ENCODE measurements at regions not wholly inside any gene's neighbourhood (a gene's known extent, or its start where the extent isn't known, plus 50 kb on each side); places are given as distances from the start of the nearest gene placed in this dataset.

DNA sequence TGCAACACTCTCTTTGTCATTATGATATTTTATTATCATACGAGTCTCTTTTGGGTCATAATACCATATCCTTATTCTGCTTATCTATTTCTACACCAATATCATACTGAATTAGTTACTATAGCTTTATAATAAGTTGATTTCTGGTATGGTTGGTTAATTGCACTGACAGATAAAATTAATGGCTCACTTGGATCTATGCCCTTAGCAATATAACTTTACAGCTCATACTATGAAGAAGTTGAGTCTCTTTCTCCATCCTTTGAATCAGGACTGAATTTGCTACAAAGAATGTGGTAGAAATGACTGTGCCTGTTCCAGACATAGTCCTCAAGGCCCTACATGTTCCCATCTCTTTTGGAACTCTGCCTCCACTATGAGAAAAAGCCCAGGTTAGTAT lies 139.7 kb upstream of the DYRK2 start:
- no peaks in the 10 kb centered on the region for H3K36me3 ChIP-seq (ENCODE audit: insufficient read depth, low read length)
- H3K27ac ChIP-seq: no peak overlapping the region
- H3K9ac ChIP-seq (ENCODE audit: insufficient read length): no peak overlapping the region
- H3K4me3 ChIP-seq: no peak overlapping the region
- no peak for DNase-seq (ENCODE audit: low read depth, low spot score)
- H3K9me3 ChIP-seq (ENCODE audit: low read depth, low read length): no peaks in the 10 kb centered on the region
- TF ChIP-seq POLR2AphosphoS5 (IDR thresholded peaks at IDR 0.05; ENCODE audit: borderline replicate concordance, low read depth, low read length) (no peak), FOXP2 (optimal IDR thresholded peaks at IDR 0.05; ENCODE audit: control extremely low read depth, extremely low read length, insufficient read depth) (no peak), EZH2 (IDR thresholded peaks at IDR 0.05) (no peak)

DNA sequence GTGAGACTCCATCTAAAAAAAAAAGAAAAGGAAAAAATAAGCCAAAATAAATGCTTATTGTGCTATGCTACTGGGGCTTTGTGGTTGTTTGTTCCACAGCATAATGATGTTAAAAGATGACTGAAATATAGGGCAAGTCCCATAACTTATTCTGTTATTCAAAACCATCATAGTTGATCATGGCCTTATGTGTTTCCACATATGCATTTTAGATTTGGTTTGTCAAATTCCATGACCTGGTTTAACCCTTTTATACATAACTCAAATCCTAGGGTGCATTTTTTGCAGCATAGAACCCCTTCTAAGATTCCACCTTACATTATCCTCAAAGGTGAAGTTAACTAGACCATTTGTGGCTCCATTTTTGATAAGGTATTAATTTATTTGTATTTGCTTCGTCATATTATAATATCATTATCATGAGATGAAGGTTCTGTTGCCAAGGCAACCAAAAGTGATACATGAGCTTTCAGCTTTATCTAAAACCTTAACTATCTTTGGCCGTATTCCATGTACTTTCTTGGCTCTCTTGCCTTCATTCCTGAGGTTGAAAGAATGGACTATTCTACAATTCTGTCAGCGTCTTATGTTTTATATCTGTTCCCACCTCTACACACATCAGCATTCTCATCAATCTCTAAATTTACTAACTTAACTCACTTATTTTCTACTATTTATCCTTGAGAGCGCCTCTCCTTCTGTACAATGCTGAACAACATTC lies 138.7 kb upstream of the DYRK2 start:
- no peak overlapping the region for H3K4me3 ChIP-seq
- TF ChIP-seq POLR2AphosphoS5 (IDR thresholded peaks at IDR 0.05; ENCODE audit: borderline replicate concordance, low read depth, low read length) (no peak), EZH2 (IDR thresholded peaks at IDR 0.05) (no peak), FOXP2 (optimal IDR thresholded peaks at IDR 0.05; ENCODE audit: control extremely low read depth, extremely low read length, insufficient read depth) (no peak)
- no peaks in the 10 kb centered on the region for H3K36me3 ChIP-seq (ENCODE audit: insufficient read depth, low read length)
- no peak for DNase-seq (ENCODE audit: low read depth, low spot score)
- no peaks in the 10 kb centered on the region for H3K9me3 ChIP-seq (ENCODE audit: low read depth, low read length)
- no peak overlapping the region for H3K27ac ChIP-seq
- H3K9ac ChIP-seq (ENCODE audit: insufficient read length): no peak overlapping the region

DNA sequence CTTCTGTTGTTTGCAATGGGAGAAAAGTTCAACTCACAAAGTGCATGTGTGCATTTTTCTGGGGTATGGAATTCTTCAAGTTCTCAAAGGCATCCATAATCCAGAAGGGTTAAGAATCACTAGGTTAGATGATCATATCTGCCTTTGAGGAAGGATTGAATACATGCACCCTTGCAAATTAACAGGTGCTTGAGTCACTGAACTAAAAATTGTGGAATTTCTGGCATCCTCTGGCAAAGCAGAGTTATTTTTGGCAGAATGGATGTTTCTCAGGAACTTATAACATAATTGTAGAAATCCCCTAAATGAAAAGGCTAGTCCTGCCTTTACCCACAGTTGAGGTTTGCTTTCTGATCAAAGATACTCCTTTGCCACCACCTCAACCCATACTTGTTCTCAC lies 136.5 kb upstream of the DYRK2 start:
- TF ChIP-seq FOXP2 (optimal IDR thresholded peaks at IDR 0.05; ENCODE audit: control extremely low read depth, extremely low read length, insufficient read depth) (no peak), POLR2AphosphoS5 (IDR thresholded peaks at IDR 0.05; ENCODE audit: borderline replicate concordance, low read depth, low read length) (no peak), EZH2 (IDR thresholded peaks at IDR 0.05) (no peak)
- H3K27ac ChIP-seq: no peak overlapping the region
- no peaks in the 10 kb centered on the region for H3K9me3 ChIP-seq (ENCODE audit: low read depth, low read length)
- DNase-seq (ENCODE audit: low read depth, low spot score): no peak
- no peak overlapping the region for H3K9ac ChIP-seq (ENCODE audit: insufficient read length)
- H3K4me3 ChIP-seq: no peak overlapping the region
- H3K36me3 ChIP-seq (ENCODE audit: insufficient read depth, low read length): no peaks in the 10 kb centered on the region

DNA sequence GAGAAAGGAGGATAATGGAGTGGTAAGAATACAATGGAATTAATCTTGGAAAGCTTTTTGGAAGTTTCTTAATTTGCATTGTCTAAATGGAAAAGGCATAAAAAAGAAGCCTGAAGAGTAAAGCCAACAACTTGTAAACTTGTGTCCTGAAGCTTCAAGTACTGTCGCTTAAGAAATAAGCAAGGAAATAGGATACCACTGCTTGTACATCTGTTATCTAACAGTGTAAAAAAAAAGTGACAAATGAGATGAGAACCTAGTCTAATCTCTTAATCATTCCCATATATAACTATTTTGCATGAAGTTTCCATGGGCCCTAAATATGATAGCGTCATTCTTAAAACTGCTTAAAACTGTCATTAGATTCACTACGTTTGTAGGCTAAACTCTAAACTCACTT lies 134.0 kb upstream of the DYRK2 start:
- H3K9me3 ChIP-seq (ENCODE audit: low read depth, low read length): no peaks in the 10 kb centered on the region

DNA sequence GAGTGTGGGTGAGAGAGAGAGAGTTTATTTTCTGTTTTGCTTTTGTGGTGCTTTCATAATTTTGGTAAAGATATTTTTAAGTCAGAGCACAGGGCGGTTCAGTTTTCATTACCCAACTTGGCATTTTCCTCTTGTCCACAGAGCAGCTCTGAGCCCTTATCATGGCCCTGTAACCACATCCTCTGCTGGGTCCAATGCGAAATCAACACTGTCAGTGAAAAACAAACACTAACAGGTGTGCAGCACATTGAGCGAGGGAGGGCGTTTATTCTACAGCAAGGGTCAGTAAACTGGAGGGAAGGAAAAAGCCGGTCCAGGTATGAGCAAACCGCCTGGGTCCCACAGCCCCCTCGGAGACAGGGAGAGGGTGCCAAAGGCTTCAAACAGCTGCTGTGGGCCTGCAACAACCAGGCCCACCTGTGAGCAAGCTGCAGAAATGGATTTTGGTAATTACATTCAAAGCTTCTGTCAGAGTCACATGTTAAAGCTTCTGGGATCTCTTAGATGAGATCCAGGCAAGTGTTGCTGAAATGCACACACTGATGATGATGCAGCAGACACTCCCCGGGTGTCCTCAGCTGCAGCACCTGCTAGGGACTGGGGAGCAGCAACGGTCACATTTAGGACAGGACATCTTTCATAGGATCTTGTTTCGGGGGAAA lies 132.7 kb upstream of the DYRK2 start:
- TF ChIP-seq POLR2AphosphoS5 (IDR thresholded peaks at IDR 0.05; ENCODE audit: borderline replicate concordance, low read depth, low read length) (no peak), FOXP2 (optimal IDR thresholded peaks at IDR 0.05; ENCODE audit: control extremely low read depth, extremely low read length, insufficient read depth) (no peak), EZH2 (IDR thresholded peaks at IDR 0.05) (no peak)
- Histone ChIP-seq H3K27ac (no peak overlapping the region), H3K36me3 (ENCODE audit: insufficient read depth, low read length) (no peaks in the 10 kb centered on the region), H3K4me3 (no peak overlapping the region), H3K9me3 (ENCODE audit: low read depth, low read length) (no peaks in the 10 kb centered on the region), H3K9ac (ENCODE audit: insufficient read length) (no peak overlapping the region)
- no peak for DNase-seq (ENCODE audit: low read depth, low spot score)

More for the DNA sequence above, 134.0 kb upstream of the DYRK2 start:
- DNase-seq (ENCODE audit: low read depth, low spot score): no peak
- Histone ChIP-seq H3K4me3 (no peak overlapping the region), H3K27ac (no peak overlapping the region), H3K36me3 (ENCODE audit: insufficient read depth, low read length) (no peaks in the 10 kb centered on the region), H3K9ac (ENCODE audit: insufficient read length) (no peak overlapping the region)
- TF ChIP-seq FOXP2 (optimal IDR thresholded peaks at IDR 0.05; ENCODE audit: control extremely low read depth, extremely low read length, insufficient read depth) (no peak), EZH2 (IDR thresholded peaks at IDR 0.05) (no peak), POLR2AphosphoS5 (IDR thresholded peaks at IDR 0.05; ENCODE audit: borderline replicate concordance, low read depth, low read length) (no peak)

DNA sequence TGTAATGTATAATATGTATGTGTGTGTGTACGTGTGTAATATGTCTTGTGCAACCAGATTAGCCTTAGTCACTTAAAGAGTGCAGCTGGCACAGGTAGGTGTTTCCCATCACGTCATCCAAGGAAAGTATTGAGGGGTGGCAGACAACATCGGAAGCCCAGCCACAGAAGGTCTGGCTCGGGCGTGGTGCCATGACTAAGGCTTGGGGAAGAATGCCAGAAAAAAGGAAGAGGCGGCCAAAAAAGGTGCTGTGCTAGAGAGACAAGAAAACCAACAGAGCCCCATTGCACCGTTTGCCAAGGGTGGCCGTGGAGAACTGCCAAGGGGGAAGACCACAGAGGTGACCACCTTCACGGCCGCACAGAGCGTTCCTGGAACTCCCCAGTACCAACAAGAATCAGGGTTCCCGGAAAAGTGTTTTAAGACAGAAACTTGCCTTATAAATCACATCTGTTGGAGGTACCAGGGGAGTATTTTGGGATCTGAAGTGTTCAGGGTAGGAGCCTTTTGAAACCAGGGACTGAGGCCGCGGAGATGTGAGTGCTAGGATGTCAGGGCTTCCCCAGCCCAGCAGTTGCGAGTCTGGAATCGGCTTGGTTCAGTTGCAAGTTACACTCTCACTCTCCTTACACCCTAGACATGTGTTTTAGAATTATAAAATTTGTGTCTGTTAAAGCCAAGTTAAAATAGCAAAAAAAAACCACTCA lies 131.2 kb upstream of the DYRK2 start:
- H3K27ac ChIP-seq: no peak overlapping the region

DNA sequence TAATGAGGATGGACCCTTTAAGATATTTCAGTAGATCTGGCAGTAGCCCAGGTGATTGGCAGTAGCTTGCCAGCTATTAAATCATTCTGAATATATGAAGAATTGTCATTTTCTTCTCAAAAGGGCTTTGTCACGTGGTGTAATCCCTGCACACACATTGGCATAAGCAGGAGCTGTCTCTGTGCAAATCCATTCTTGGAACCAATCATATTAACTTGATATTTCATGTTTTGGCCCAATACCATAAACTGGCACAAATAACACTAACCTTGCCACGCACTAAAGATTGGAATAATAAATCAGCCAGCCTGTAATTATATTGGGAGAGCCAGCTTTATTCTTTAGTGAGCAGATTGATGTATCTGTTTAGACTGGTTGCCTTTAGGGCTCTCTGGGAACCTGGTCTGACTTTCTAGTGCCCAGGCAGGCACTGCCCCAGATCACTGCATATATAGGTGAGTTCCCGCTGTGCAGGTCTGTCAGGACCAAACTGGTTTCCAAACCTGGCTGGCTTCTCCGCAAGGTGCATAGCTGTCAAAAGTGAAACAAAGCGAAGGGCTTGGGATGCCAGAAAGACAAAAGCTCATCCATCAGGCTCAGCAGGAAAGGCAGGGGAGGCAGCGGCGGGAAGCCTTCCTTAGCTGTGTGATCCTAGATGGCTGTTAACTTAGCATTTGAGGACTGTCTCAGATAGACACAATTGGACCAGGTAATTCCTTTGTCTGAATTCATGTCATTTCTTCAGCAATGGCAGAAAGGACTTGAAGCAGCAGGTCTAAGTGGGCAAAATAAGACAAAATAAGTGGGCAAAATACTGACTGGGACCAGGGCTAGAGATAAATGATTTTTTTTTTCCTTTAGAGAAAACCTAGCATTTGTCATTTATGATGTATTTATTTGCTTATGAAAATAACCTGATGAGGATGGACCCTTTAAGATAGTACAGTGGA lies 128.8 kb upstream of the DYRK2 start:
- TF ChIP-seq EZH2 (IDR thresholded peaks at IDR 0.05) (no peak), FOXP2 (optimal IDR thresholded peaks at IDR 0.05; ENCODE audit: control extremely low read depth, extremely low read length, insufficient read depth) (no peak), POLR2AphosphoS5 (IDR thresholded peaks at IDR 0.05; ENCODE audit: borderline replicate concordance, low read depth, low read length) (no peak)
- Histone ChIP-seq H3K9me3 (ENCODE audit: low read depth, low read length) (no peaks in the 10 kb centered on the region), H3K36me3 (ENCODE audit: insufficient read depth, low read length) (no peaks in the 10 kb centered on the region), H3K27ac (no peak overlapping the region), H3K9ac (ENCODE audit: insufficient read length) (no peak overlapping the region), H3K4me3 (no peak overlapping the region)
- DNase-seq (ENCODE audit: low read depth, low spot score): no peak

More for the DNA sequence above, 131.2 kb upstream of the DYRK2 start:
- TF ChIP-seq EZH2 (IDR thresholded peaks at IDR 0.05): no peak
- no peak for DNase-seq (ENCODE audit: low read depth, low spot score)
- no peak overlapping the region for H3K9ac ChIP-seq (ENCODE audit: insufficient read length)
- no peaks in the 10 kb centered on the region for H3K9me3 ChIP-seq (ENCODE audit: low read depth, low read length)
- H3K36me3 ChIP-seq (ENCODE audit: insufficient read depth, low read length): no peaks in the 10 kb centered on the region
- H3K4me3 ChIP-seq: no peak overlapping the region

DNA sequence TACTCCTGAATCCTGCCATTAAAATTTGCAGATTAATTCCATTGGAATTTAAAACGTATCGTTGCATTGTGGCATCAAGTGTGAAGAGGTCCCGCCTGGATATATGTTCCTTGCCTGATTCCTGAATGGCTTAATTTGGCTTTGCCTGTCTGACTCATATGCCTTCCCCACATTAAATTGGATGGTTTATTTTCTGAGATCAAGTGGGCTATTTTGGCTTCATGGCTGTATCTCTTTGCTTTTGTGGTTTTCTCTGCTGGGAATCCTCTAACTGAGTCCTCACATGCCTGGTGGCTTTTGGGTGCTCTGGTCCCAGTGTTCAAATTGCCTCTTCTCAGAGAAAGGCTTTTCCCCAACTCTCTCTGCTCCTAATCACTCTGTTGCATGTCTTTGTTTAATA lies 127.9 kb upstream of the DYRK2 start:
- no peak for DNase-seq (ENCODE audit: low read depth, low spot score)
- Histone ChIP-seq H3K36me3 (ENCODE audit: insufficient read depth, low read length) (no peaks in the 10 kb centered on the region), H3K9ac (ENCODE audit: insufficient read length) (no peak overlapping the region), H3K4me3 (no peak overlapping the region), H3K27ac (no peak overlapping the region), H3K9me3 (ENCODE audit: low read depth, low read length) (no peaks in the 10 kb centered on the region)
- TF ChIP-seq FOXP2 (optimal IDR thresholded peaks at IDR 0.05; ENCODE audit: control extremely low read depth, extremely low read length, insufficient read depth): no peak
- no peak for TF ChIP-seq EZH2 (IDR thresholded peaks at IDR 0.05)
- no peak for TF ChIP-seq POLR2AphosphoS5 (IDR thresholded peaks at IDR 0.05; ENCODE audit: borderline replicate concordance, low read depth, low read length)

Data from SK-N-MC (cell line).